GM23338 (cell line): ENCODE measurements at regions not wholly inside any gene's neighbourhood (a gene's known extent, or its start where the extent isn't known, plus 50 kb on each side); places are given as distances from the start of the nearest gene placed in this dataset.

Experiments
- ATAC-seq: fragments of 200-7000 bp; cut with Tn5 transposase; 3 replicates; pipeline ENCODE4 v1.9.1; 2020
- DNase-seq: peaks from one replicate; pipeline ENCODE4 v3.0.0-alpha.2; 2015; ENCODE audit warnings: low spot score
- H2AFZ ChIP-seq: fragments of 200-600 bp; sonication (generic); 2 replicates; pipeline ENCODE4 v1.8.0; 2016; ENCODE audit warnings: antibody characterized with exemption, mild to moderate bottlenecking, moderate library complexity
- H3F3A ChIP-seq: fragments of 200-600 bp; sonication (generic); replicated peaks from 2 replicates; pipeline ENCODE4 v1.8.0; 2017; ENCODE audit warnings: antibody characterized with exemption, mixed run types, low read depth
- H3K27ac ChIP-seq: fragments of 200-600 bp; sonication (generic); 2 replicates; pipeline ENCODE4 v1.6.1; 2016; ENCODE audit warnings: low read depth
- H3K27me3 ChIP-seq: fragments of 200-600 bp; sonication (generic); 2 replicates; pipeline ENCODE4 v1.8.0; 2016; ENCODE audit warnings: mild to moderate bottlenecking, mixed run types, moderate library complexity; ENCODE audit not compliant: insufficient read depth
- H3K36me3 ChIP-seq: fragments of 200-600 bp; sonication (generic); 2 replicates; pipeline ENCODE4 v1.8.0; 2016; ENCODE audit warnings: mild to moderate bottlenecking; ENCODE audit not compliant: insufficient read depth
- H3K4me1 ChIP-seq: fragments of 200-600 bp; sonication (generic); 2 replicates; pipeline ENCODE4 v1.8.0; 2016; ENCODE audit warnings: mild to moderate bottlenecking, moderate library complexity; ENCODE audit not compliant: insufficient read depth
- H3K4me2 ChIP-seq: fragments of 200-600 bp; sonication (generic); 2 replicates; pipeline ENCODE4 v1.7.1; 2017; ENCODE audit warnings: mixed run types
- H3K4me3 ChIP-seq: fragments of 200-600 bp; sonication (generic); 2 replicates; pipeline ENCODE4 v1.6.1; 2016; ENCODE audit warnings: mixed run types
- H3K79me2 ChIP-seq: fragments of 200-600 bp; sonication (generic); replicated peaks from 2 replicates; pipeline ENCODE4 v1.8.0; 2017; ENCODE audit warnings: mild to moderate bottlenecking; ENCODE audit not compliant: insufficient read depth
- H3K9me2 ChIP-seq: fragments of 200-600 bp; sonication (generic); 2 replicates; pipeline ENCODE4 v1.8.0; 2017; ENCODE audit not compliant: insufficient read depth
- H4K20me1 ChIP-seq: fragments of 200-600 bp; sonication (generic); replicated peaks from 2 replicates; pipeline ENCODE4 v1.8.0; 2017; ENCODE audit warnings: mild to moderate bottlenecking; ENCODE audit not compliant: insufficient read depth
- H3K27ac Mint-ChIP-seq: 2 replicates; pipeline ENCODE4 v1.8.0; 2020; ENCODE audit warnings: inconsistent platforms, mild to moderate bottlenecking, moderate library complexity, mixed read lengths
- H3K27me3 Mint-ChIP-seq: 3 replicates; pipeline ENCODE4 v1.8.0; 2022; ENCODE audit warnings: low read depth, mild to moderate bottlenecking, moderate library complexity, mixed read lengths, inconsistent platforms; ENCODE audit not compliant: insufficient read depth, poor library complexity
- H3K36me3 Mint-ChIP-seq: 3 replicates; pipeline ENCODE4 v1.8.0; 2021; ENCODE audit warnings: low read depth, mild to moderate bottlenecking, inconsistent platforms, moderate library complexity, mixed read lengths
- H3K4me1 Mint-ChIP-seq: 3 replicates; pipeline ENCODE4 v1.8.0; 2020; ENCODE audit warnings: mild to moderate bottlenecking, inconsistent platforms, mixed read lengths
- H3K4me3 Mint-ChIP-seq: 3 replicates; pipeline ENCODE4 v1.8.0; 2021; ENCODE audit warnings: moderate library complexity, mild to moderate bottlenecking, inconsistent platforms, mixed read lengths
- H3K9me3 Mint-ChIP-seq: 3 replicates; pipeline ENCODE4 v1.8.0; 2020; ENCODE audit warnings: moderate library complexity, mild to moderate bottlenecking, inconsistent platforms, mixed read lengths
- CREB1 ChIP-seq: fragments of 250-450 bp; sonication (Bioruptor Pico); IDR thresholded peaks from 2 replicates; pipeline ENCODE4 v1.5.0; 2020; ENCODE audit warnings: low read depth, mild to moderate bottlenecking, moderate library complexity
- CTCF ChIP-seq, 2 experiments: fragments of 200-600 bp in 1 of 2; sonication (generic) in 1 of 2; conservative IDR thresholded peaks; 2 replicates each; pipeline versions ENCODE4 v1.5.1 to v1.6.1; 2016 to 2017; ENCODE audit warnings: antibody characterized with exemption in 2 of 2, low read depth in 2 of 2, mild to moderate bottlenecking in 2 of 2, moderate library complexity in 1 of 2
- ETS1 ChIP-seq: IDR thresholded peaks from 2 replicates; pipeline ENCODE4 v1.6.1; 2016; ENCODE audit warnings: antibody characterized with exemption
- EZH2 ChIP-seq: fragments of 200-600 bp; sonication (generic); IDR thresholded peaks from one replicate; pipeline ENCODE4 v1.8.0; 2017; ENCODE audit warnings: antibody characterized with exemption, mild to moderate bottlenecking, low read depth; ENCODE audit not compliant: unreplicated experiment
- EZH2phosphoT487 ChIP-seq: fragments of 200-600 bp; sonication (generic); IDR thresholded peaks from one replicate; pipeline ENCODE4 v1.8.1; 2018; ENCODE audit warnings: antibody characterized with exemption; ENCODE audit not compliant: unreplicated experiment
- JUNB ChIP-seq: IDR thresholded peaks from one replicate; pipeline ENCODE4 v1.6.1; 2016; ENCODE audit warnings: antibody characterized with exemption; ENCODE audit not compliant: unreplicated experiment
- NANOG ChIP-seq: IDR thresholded peaks from 2 replicates; pipeline ENCODE4 v1.6.1; 2016; ENCODE audit warnings: antibody characterized with exemption, borderline replicate concordance
- POLR2AphosphoS5 ChIP-seq: IDR thresholded peaks from 2 replicates; pipeline ENCODE4 v1.6.1; 2016; ENCODE audit warnings: antibody characterized with exemption, low read depth
- REST ChIP-seq: IDR thresholded peaks from one replicate; pipeline ENCODE4 v1.6.1; 2018; ENCODE audit warnings: antibody characterized with exemption; ENCODE audit not compliant: unreplicated experiment
- STAT1 ChIP-seq: IDR thresholded peaks from one replicate; pipeline ENCODE4 v1.6.1; 2016; ENCODE audit warnings: antibody characterized with exemption; ENCODE audit not compliant: unreplicated experiment
- ZNF114 ChIP-seq: fragments of 250-450 bp; sonication (Bioruptor Pico); IDR thresholded peaks from 2 replicates; pipeline ENCODE4 v1.5.0; 2020; ENCODE audit warnings: mild to moderate bottlenecking, moderate library complexity
- ZNF331 ChIP-seq: fragments of 250-450 bp; sonication (Bioruptor Pico); IDR thresholded peaks from 2 replicates; pipeline ENCODE4 v1.5.0; 2020; ENCODE audit warnings: low read depth, mild to moderate bottlenecking, moderate library complexity
- ZNF462 ChIP-seq: fragments of 250-450 bp; sonication (Bioruptor Pico); IDR thresholded peaks from 2 replicates; pipeline ENCODE4 v1.5.0; 2020; ENCODE audit warnings: mild to moderate bottlenecking, moderate library complexity

- peaks cover 4% of the 10 kb centered on the region for H3K4me1 ChIP-seq
- TF ChIP-seq ZNF114 (CRISPR knock-in tag) (no peak), ZNF462 (no peak), EZH2phosphoT487 (no peak), ZNF331 (CRISPR knock-in tag) (no peak), JUNB (no peak), POLR2AphosphoS5 (no peak), NANOG (no peak), EZH2 (no peak), STAT1 (no peak), ETS1 (no peak), CTCF (conservative IDR thresholded peaks at IDR 0.05; ENCODE audit: low read depth in 2 of 2) (no peak), REST (no peak), CREB1 (CRISPR knock-in tag) (no peak)
- H3K27me3 ChIP-seq: no peaks in the 10 kb centered on the region
- H3K9me2 ChIP-seq: no peaks in the 10 kb centered on the region
- no peak for ATAC-seq
- no peak overlapping the region for H3K4me2 ChIP-seq
- H3K27ac Mint-ChIP-seq: no peak overlapping the region
- H3K36me3 Mint-ChIP-seq: peaks cover 12% of the 10 kb centered on the region; the same call in 2 of the 3 replicates
- H3K27me3 Mint-ChIP-seq: no peaks in the 10 kb centered on the region
- H3K4me3 Mint-ChIP-seq: no peak overlapping the region
- H3K9me3 Mint-ChIP-seq: peaks cover 51% of the 10 kb centered on the region
- H3K4me1 Mint-ChIP-seq: peaks cover 7% of the 10 kb centered on the region; the same call in 1 of the 3 replicates
- no peaks in the 10 kb centered on the region for H4K20me1 ChIP-seq
- H3K4me3 ChIP-seq: no peak overlapping the region
- H2AFZ ChIP-seq: no peak overlapping the region
- no peaks in the 10 kb centered on the region for H3K79me2 ChIP-seq
- no peaks in the 10 kb centered on the region for H3K36me3 ChIP-seq
- H3F3A ChIP-seq: no peaks in the 10 kb centered on the region
- no peak for DNase-seq
- no peak overlapping the region for H3K27ac ChIP-seq
Measured at GRCh38 chr4:189664693-189665250, 275.9 kb upstream of the FRG1 start.
